CD4-positive, alpha-beta T cell treated with Interleukin-12 subunit alpha and Interleukin-12 subunit beta, for 1 hour (primary cell): ENCODE measurements at regions not wholly inside any gene's neighbourhood (a gene's known extent, or its start where the extent isn't known, plus 50 kb on each side); places are given as distances from the start of the nearest gene placed in this dataset.
"Not testable (repeated sequence)": the region's sequence is repeated elsewhere in the genome, so short reads cannot be mapped to it uniquely, and the experiment has no call there.

Experiments
- DNase-seq: peaks from one replicate; pipeline ENCODE4 v3.0.0-alpha.2; 2020

DNA sequence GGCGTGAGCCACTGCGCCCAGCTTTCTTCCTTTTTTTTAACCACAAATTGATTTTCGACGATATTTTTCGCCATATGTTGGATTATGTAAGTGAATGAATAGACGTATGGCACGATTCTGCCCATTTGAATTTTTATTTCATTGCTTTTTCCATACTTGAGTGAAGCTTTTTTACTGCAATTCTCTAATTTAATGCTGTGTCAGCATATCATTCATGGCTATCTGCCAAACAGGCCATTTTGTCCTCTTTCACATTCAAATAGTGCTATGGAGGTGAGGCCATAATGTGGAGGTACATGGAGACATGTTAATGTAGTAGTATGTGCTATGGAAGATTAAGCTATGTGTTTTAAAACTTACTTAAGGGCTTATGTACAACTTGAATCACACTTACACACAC lies 152.1 kb upstream of the TUSC1 start:
- no peak for DNase-seq

DNA sequence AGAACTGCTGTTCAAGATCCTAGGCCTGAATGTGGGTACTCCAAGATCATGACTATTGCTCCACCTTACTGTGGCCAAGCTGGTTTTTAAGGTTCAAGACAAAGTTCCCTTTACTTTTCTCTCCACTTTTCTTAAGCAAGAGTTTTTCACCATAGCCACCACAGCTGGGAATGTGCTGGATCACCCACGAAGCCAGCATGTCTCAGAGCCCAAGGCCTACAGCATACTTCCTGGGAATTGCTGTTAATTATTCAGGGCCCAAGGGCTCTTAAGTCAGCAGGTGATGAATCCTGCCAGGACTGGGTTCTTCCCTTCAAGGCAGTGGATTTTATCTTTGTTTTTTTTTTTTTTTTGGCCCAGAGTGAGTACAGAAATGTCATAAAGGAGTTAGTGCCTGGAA lies 149.4 kb upstream of the TUSC1 start:
- no peak for DNase-seq

DNA sequence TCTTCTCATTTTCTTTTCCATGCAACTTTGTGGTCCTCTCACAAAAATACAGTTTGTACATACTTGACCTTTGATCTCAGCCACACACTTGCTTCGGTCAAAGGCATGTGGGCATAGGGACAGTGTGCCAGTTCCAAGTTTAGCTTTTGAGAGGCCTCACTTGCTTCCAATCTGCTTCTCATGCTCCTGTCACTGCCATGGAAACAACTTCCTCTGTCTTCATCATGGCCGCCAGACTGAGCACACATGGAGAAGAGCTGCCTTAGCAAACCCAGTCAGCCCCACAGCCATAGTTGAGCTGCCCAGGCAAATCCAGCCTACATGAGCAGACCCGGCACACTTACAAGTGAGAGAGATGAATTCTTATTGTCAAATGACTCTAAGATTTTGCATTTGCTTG lies 138.2 kb upstream of the TUSC1 start:
- no peak for DNase-seq

DNA sequence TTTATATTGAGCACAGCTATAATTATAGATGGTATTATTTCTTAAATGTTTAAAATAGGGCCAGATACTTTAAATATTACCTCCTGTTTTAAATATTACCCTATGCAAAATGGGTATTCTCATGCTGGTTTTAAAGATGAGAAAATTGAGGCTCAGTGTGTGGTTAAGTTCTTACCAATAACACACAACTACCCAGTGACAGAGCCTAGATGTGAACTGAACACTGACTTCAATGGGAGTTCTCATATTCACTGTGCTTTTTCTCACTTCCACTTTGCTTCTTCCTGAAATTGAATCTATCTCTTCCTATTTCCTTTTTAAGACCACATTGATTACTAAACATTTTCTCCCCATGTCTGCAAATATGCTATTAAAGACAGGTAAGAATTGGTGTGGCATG lies 135.8 kb upstream of the TUSC1 start:
- no peak for DNase-seq

DNA sequence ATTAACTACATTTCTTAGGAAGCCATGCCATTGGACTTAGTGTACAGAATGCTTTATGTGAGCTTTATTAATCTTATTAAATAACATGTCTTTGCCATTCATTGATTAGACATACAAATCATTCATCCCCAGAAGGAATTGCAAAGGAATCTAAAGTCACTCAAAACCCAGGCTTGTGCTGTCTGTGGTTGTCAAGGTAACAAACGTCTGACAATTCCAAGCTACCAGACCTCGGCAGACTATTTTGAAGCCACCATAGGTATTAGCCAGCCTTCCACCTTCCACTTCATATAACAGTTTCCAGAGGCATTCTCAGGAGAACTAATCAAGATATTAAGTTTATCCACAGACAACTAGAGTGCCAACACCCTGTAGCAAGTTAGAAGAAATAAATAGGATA lies 135.2 kb upstream of the TUSC1 start:
- no peak for DNase-seq

GRCh38 chr9:25808554-25808953 lies 130.3 kb upstream of the TUSC1 start:
- DNase-seq, result no peak

DNA sequence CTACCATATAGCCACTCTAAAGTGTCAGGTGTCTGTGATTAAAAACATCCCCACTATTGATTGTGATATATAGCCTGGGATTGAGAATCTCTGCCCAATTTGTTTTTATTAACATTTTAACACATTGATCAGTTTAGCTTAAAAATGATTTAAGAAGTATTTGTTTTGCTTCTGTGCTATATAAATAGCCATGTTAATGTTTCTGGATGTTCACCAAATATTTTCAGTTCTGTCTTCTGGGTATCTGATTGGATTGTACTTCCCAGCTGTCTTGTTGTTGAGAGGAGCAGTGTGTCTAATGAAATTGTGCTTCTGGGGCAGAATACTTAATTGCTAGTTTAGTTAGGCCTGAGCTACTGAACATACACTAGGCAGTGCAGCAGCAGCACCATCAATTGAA lies 126.6 kb upstream of the TUSC1 start:
- no peak for DNase-seq

DNA sequence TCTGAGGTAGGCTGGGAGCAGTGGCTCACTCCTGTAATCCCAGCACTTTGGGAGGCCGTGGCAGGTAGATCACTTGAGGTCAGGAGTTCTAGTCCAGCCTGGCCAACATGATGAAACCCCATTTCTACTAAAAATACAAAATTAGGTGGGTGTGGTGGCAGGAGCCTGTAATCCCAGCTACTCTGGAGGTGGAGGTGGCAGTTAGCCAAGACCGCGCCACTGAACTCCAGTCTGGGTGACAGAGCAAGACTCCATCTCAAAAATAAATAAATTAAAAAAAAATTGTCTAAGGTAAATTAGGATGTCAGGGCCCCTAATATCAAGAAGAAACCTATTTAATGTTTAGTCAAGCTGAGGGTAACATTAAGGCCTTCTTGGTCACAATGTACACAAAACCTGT lies 123.7 kb upstream of the TUSC1 start:
- not testable (repeated sequence) for DNase-seq

- DNase-seq, result no peak
These were observed 95.6 kb upstream of the TUSC1 start for GRCh38 chr9:25773805-25774204.

- DNase-seq, result no peak
These were observed 77.7 kb upstream of the TUSC1 start for GRCh38 chr9:25755951-25756350.

DNA sequence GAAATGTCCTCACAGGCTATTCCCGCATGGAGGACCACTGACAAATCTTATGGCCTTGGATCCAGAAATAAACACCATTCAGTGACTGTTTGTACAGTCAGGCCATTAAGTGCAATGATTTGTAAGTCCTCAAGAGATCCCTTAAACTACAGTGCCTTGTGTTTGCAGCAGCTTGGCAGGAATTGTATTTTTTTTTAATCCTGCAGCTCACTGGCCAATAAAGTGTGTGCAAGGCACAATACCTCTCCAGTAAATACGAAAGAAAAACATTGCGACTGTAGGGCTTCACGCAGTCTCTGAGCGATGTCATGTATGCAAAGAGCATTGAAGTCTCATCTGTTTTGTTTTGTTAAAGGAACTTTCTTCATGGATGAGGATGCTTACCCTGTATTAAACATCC lies 74.2 kb upstream of the TUSC1 start:
- DNase-seq, result no peak

GRCh38 chr9:25742256-25742655 lies 64.0 kb upstream of the TUSC1 start:
- no peak for DNase-seq

DNA sequence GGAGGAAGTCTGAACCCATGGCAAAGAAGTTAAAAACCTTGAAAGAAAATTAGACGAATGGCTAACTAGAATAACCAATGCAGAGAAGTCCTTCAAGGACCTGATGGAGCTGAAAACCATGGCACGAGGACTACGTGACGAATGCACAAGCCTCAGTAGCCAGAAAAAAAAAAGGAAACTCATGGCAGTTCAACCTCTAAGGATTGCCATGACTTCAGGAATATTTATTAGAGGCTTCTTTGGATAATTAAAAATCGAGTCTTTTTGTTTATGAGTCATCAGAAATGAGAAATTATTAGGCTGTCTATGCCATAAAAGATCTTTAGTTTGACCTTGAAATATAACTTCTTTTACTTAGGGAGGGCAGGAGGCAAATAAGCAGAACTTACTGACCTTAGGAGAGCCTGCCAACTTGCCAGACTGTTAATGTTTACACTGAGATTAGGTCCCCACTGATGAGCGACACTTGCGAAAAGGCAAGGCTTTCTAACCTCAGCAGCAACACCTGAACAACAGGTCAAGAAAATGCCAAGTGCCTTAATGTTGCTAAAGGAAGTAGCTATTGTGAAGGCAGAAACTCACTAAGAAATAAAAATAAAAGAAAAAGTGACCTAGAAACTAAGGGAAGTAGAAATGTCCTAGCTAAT lies 55.2 kb upstream of the TUSC1 start:
- no peak for DNase-seq

- not testable (repeated sequence) for DNase-seq
These were observed 53.9 kb upstream of the TUSC1 start for GRCh38 chr9:25731895-25732794.
